ENCODE measurements at regions not wholly inside any gene's neighbourhood (a gene's known extent, or its start where the extent isn't known, plus 50 kb on each side); places are given as distances from the start of the nearest gene placed in this dataset.

- TF ChIP-seq CTCF (IDR thresholded peaks at IDR 0.05) (no peak), POLR2A (IDR thresholded peaks at IDR 0.05) (no peak)
Observed at GRCh38 chr4:100591161-100591876, 73.5 kb upstream of the EMCN start.
